Sciatic nerve (tissue), 2 donors: ENCODE measurements at regions not wholly inside any gene's neighbourhood (a gene's known extent, or its start where the extent isn't known, plus 50 kb on each side); places are given as distances from the start of the nearest gene placed in this dataset.
A peak's percentile ranks its signal among the peaks of the same experiment; 100 is the strongest.
"Not testable (repeated sequence)": the region's sequence is repeated elsewhere in the genome, so short reads cannot be mapped to it uniquely, and the experiment has no call there.

Experiments
- ATAC-seq: fragments of 200-7000 bp; cut with Tn5 transposase; one replicate; pipeline ENCODE4 v1.9.1; 2020; ENCODE audit warnings: mild to moderate bottlenecking, moderate library complexity
- DNase-seq: peaks from one replicate; pipeline ENCODE4 v3.0.0-alpha.2; 2020; ENCODE audit warnings: low spot score
- intact Hi-C: fragments of 100-400 bp; cut with DNase I; formaldehyde crosslinking; loops from one replicate; pipeline ENCODE4 v1.14.2; 2022
- donor health status: DM: no; HTN: no; CAD: no.
- donor health status: DM: no; HTN: no; CAD: no.

DNA sequence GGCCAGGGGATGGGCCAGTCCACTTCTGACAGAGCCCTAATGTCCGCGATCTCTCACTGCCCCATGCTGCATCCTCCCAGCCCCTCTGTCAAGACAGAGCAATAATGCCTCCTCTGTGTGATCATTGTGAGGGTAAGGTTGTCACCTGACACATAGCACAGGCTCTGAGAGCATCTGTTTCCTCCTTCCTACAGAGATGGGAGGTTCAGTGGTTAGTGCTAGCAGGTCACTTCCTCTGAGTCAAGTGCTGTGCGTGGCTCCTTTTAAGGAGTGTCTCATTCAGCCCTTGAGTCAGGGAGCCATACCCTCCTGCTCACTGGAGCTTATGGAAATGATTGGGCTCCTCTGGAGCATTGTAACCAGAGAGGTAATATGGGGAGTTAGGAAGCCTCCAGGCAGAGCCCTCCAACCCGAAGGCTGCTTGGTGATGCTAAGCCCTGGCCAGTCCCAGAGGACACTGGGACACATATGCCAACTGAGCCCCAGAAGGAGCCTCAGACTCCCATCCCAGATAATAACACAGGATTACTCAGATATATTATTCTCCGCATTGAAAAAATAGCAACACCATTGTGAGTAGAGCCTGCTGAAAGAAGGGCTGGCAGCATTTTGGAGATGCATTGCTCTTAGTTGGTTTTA is 189.0 kb downstream of the GALNT1 start:
- intact Hi-C loops = no loop called here

GRCh38 chr18:35771172-35771571 is 189.6 kb downstream of the GALNT1 start:
- intact Hi-C loops = no loop called here
- no peak for DNase-seq
- no peak for ATAC-seq

More for the DNA sequence above, 189.0 kb downstream of the GALNT1 start:
- DNase-seq (no peak), ATAC-seq (no peak)

GRCh38 chr18:35775887-35776286 is 194.3 kb downstream of the GALNT1 start:
- ATAC-seq (no peak), DNase-seq (no peak)
- intact Hi-C loops = no loop called here

GRCh38 chr18:35776473-35776872 is 194.9 kb downstream of the GALNT1 start:
- ATAC-seq = no peak
- intact Hi-C loops = no loop called here
- no peak for DNase-seq

- no peak for ATAC-seq
- no peak for DNase-seq
- intact Hi-C loops = no loop called here
Observed at GRCh38 chr18:35777039-35777438, 195.4 kb upstream of the RMP24 start.

DNA sequence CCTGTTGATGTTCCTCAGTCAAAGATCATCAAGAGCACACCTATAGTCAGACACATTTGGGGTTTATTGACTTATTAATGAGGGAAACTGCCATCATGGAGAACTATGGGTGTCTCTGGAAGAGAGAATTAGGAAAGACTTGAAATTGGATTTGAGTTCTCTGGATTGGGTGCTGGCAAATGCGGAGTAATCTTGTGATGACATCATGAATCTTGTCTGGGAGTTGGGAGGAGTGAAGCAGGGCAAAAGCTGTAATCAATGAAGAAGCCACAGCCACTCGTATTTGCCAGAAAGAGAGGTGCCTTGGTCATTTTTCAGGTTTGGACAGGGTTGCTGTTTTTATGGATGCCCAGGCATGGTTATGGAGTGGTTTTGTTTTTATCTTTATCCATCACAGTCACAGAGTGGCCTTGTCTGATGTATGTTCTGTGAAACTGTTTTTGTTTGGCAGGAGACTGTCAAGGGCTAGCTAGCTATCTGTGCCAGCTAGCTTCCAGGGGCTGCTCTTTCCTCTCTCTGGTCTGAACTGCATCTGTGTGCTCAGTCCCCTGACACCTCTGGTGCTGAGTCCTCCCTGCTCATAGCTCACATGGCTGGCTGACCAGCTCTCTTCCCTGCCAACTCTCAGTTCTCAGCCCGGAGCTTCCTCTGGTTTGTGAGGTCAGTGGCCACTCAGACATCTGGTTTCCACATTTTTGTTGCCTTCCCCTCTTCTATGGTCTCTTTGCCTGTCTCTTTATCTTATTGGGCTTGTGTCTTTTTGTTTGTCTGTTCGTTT is 193.4 kb upstream of the RMP24 start:
- intact Hi-C loops = no loop called here
- DNase-seq (no peak), ATAC-seq (peak; percentile 42)

DNA sequence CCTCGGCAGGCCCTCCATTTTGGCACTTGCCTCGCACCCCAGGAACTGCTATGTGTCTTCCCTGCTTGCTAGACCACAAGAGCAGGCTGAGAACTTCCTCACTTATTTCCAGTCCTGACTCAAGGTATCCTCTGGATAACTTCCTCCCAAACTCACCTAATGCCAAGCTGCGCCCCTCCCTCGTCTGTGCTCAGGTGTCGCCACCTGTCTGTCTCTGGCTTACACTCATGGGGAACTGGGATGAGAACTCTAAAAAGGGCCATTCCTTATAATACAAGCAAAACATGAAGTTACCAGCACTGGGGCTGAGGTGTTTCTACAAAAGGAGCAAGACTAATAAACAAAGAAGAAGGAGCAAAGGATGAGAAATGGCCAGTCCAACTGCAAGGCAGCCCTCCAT is 191.5 kb upstream of the RMP24 start:
- ATAC-seq (no peak), DNase-seq (no peak)
- intact Hi-C loops = no loop called here

- DNase-seq = no peak
- intact Hi-C loops = no loop called here
- no peak for ATAC-seq
Observed at GRCh38 chr18:35782926-35783325, 189.6 kb upstream of the RMP24 start.

- no peak for DNase-seq
- no peak for ATAC-seq
Observed at GRCh38 chr18:35786365-35787042, 186.0 kb upstream of the RMP24 start.

GRCh38 chr18:35789543-35789942 is 182.9 kb upstream of the RMP24 start:
- intact Hi-C loops = no loop called here
- ATAC-seq (no peak), DNase-seq (no peak)

More at GRCh38 chr18:35786365-35787042, 186.0 kb upstream of the RMP24 start:
- intact Hi-C loops = no loop called here

DNA sequence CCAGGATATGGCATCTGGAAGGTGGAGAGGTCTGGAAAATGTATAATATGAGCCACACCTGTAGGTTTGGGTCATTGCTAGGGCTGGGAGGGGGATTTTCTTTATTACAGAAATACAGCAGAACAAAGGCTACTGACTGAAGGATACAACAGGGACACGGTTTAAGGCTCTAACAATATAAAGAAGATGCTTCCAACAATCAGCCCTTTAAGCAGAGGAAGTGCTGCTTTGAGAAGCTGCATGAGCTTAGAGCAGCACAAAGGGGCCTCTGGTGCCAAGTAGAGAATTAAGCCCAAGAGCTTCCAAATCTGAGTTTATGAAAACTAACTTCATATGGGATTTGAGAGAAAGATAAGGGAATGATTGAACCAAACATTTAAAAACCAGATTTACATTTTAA is 174.5 kb upstream of the RMP24 start:
- DNase-seq (no peak), ATAC-seq (no peak)
- intact Hi-C loops = no loop called here

DNA sequence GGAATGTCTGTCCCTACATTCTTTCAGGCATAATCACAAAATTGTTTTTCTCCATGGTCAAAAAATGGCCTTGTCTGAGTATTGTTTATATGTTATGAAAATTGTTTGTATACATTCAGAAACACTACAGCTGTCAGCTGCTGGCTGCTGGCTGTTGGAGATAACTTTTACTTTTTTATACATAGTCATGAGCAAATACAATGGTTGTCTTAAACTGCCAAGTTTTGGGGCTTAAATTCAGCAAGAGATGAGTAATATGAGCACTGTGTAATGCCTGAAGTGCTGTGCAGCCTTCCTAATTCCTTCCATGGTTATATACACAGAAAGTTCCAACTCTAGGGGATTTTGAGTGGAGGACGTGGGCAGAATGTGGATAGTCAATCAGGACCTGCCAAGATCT is 168.9 kb upstream of the RMP24 start:
- no peak for ATAC-seq

GRCh38 chr18:35804377-35804776 is 168.1 kb upstream of the RMP24 start:
- DNase-seq = no peak
- intact Hi-C loops = no loop called here
- ATAC-seq = no peak

More for the DNA sequence above, 168.9 kb upstream of the RMP24 start:
- intact Hi-C loops = no loop called here
- no peak for DNase-seq

DNA sequence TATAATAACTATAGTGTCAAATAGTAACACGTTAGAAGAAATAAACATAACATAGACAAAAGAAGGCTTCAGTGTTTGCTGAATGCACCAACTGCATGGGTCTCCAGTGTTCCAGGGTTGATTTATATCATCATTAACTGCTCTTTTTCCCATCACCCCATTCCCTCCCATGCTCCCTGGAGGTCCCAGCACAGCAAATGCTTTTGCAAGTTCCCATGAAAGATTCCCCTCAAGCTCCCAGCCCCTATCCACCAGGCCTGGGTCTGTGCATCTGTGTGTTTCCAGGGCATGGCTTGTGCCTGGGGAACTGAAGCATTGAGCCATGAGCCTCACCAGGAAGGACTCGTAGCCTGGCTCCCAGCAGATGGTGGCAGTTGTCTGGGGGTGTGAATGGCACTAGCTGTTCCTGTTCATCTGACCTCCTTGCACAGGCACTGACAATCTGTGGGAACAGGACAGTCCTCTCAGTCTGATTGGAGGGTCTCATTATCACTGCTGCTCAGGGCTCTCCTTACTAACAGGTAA is 164.6 kb upstream of the RMP24 start:
- DNase-seq (no peak), ATAC-seq (no peak)
- intact Hi-C loops = no loop called here

- ATAC-seq (no peak), DNase-seq (no peak)
- intact Hi-C loops = no loop called here
Observed at GRCh38 chr18:35808796-35809195, 163.7 kb upstream of the RMP24 start.

GRCh38 chr18:35810520-35810919 is 162.0 kb upstream of the RMP24 start:
- ATAC-seq = no peak
- intact Hi-C loops = no loop called here
- no peak for DNase-seq

DNA sequence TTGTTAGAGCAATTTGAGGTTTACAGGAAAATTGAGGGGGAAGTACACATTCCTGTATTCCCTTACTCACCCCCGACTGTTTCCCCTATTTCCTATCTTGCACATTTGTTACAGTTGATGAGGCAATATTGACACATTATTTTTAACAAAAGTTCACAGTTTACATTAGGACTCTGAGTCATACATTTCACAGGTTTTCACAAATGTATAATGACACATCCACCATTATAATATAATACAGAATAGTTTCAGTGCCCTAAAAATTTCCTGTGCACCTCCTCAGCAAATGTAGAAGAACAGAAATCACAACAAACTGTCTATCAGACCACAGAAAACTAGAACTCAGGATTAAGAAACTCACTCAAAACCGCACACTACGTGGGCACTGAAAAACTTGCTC is 160.6 kb upstream of the RMP24 start:
- intact Hi-C loops = no loop called here
- DNase-seq = no peak
- ATAC-seq = no peak

- intact Hi-C loops, ATAC-seq, DNase-seq: not testable (repeated sequence)
Observed at GRCh38 chr18:35815011-35815410, 157.5 kb upstream of the RMP24 start.

DNA sequence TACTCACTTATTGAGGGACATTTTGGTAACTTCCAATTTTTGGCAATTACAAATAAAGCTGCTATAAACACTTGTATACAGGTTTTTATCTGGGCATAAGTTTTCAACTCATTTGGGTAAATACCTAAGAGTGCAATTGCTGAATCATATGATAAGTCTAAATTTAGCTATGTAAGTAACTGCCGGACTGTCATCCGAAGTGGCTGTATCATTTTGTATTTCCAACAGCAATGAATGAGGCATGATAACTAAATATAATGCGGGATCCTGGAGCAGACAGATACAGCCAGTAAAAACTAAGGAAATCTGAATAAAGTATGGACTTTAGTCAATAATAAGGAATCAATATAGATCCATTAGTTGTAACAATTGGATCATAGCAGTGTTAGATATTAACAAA is 156.5 kb upstream of the RMP24 start:
- DNase-seq (no peak), ATAC-seq (no peak)
- intact Hi-C loops = no loop called here
